NCI-H128 (cell line): ENCODE measurements at regions not wholly inside any gene's neighbourhood (a gene's known extent, or its start where the extent isn't known, plus 50 kb on each side); places are given as distances from the start of the nearest gene placed in this dataset.
A peak's percentile ranks its signal among the peaks of the same experiment; 100 is the strongest.

Experiments
- DNase-seq: peaks from one replicate; lab custom pipeline; 2025; ENCODE audit not compliant: unreplicated experiment; lab: John Stamatoyannopoulos, UW

- DNase-seq: no peak
These were observed 357.5 kb downstream of the HDGFL1 start for GRCh38 chr6:22926790-22927354.

DNA sequence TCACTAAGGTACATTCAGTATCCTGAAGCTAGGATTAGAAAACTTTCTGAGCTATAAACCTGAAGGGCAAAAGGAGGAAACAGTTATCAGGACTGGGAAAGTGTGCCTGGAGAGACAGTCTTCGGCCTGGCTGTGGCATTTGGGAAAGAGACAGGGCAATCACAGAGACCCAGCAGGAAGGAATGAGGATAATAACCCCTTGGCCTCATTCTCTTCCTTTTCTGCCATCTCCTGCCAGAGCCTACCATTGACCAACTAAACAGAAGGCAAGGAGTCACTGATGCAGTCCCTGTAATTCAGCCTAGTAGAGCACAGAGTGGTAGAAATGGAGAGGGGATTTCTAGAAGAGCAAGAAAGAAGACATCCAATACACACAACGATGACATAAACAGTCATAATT lies 359.4 kb downstream of the HDGFL1 start:
- no peak for DNase-seq

DNA sequence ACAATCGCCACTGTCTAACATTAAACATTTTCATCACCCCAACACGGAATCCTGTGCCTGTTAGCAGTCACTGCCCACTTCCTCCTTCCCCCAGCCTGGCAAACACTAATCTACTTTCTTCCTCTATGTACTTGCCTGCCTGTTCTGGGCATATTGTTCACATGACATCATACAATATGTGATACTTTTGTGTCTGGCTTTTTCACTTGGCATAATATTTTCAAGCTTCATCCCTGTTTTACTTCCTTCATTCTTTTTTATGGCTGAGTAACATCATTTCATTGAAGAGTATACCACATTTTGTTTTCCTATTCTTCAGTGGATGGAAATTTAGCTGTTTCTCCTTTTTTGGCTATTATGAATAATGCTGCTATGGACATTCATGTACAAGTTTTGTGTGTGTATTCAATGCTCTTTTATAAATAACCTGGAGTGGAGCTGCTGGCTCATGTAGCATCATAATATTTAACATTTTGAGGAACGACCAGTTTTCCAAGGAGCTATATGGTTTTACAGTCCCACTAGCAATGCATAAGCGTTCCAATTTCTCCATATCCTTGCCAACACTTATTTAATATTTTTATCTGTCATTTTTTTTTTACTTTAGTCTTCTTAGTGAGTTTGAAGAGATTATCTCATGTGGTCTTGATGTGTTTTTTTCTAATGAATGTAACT lies 360.1 kb downstream of the HDGFL1 start:
- DNase-seq: no peak

DNA sequence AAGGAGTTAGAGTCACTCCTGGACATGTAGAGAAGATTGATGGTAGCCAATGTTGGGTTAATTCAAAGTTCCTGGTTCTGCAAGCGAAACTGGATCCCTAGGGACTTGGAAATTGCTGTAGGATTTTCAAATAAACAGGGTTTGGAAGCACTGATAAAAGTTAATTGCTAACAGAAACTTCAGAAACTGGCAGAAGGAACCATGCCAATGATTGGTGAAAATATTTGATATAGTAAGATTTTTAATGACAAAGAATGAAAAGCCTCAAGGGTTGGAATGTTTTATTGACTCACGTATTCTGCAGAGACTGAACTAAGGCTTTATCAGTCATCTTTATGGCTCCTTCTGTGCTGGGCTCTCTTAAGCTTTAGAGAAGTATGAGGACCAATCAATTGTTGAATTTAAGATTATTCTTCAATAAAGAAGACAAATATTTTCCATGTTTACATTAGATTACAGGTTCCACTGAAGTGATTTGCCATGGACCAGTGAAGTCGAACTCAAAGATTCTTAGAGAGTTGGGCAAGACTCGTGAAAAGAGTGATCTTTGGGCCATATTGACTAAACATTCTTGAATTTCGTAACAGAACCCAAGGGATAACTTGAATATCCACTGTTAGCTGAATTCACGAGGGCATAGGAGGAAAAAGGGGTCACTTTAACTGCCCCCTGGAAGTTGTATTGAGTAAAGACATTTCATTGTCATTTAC lies 371.4 kb downstream of the HDGFL1 start:
- no peak for DNase-seq

GRCh38 chr6:22942403-22942802 lies 373.0 kb downstream of the HDGFL1 start:
- no peak for DNase-seq

- no peak for DNase-seq
These were observed 374.0 kb downstream of the HDGFL1 start for GRCh38 chr6:22943327-22943726.

DNA sequence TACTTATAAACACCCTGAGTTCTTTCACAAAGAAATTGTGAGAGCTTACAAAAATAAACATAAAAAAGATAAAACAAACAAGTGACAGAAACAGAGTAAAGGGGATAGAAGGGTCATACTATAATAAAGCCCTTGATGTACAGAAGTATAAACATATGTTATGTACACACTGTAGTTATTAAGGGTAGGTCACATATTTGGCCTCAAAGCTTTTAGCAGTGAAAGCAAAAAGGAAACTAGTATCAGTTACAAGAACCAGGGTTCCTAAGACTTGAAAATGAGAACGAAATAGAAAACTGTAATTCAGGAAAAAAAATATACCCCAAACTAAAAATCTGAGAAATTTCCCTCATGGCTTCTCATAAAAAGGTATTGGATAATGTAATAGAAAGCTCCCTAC lies 380.6 kb downstream of the HDGFL1 start:
- no peak for DNase-seq

DNA sequence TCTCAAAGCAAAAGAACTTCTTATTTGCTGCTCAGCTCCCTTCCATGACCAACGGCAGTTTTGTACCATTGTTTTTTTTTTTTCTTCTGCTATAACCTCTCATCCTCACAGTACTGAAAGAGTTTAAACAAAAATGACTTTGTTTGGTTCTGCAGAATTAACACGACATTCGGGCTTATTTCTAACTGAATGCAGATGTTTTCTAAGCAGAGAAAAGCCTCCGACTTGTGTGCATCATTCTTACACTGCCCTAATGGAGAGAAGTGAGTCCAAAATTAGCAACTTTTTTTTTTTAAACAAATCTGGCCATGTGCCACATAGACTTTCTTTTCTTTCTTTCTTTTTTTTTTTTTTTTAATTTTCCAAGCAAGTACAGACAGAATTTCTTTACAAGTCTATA lies 382.7 kb downstream of the HDGFL1 start:
- no peak for DNase-seq

DNA sequence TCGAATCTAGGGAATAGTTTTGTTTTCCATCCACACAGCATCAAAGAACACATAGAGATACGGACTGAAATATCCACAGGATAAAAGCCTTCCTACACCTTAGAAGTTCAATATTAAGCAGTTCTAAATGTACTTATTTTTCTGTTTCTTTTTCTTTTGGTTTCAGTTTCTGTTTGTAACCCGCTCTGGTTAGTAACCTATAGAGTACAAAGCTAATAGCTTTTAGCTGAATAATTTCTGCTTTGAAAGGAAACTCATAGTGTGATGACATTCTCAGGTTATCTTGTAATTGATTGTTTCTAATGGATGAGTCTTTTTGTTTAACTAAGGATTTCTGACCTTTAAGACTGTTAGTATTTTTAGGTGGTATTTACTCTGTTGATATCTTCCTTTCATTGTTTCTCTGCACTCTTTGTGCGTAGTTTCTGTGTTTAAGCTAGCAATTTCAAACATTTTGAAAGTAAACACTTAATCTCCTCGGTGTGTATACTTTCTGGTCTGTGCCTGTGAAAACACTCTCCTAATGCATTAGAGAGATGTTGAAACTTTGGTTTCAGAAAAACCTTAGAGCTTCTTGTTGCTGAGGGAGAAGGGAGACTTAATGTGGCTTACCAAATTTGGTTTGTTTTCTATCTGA lies 385.5 kb downstream of the HDGFL1 start:
- no peak for DNase-seq

- peak; percentile 68 for DNase-seq
These were observed 386.8 kb downstream of the HDGFL1 start for GRCh38 chr6:22956029-22956681.

DNA sequence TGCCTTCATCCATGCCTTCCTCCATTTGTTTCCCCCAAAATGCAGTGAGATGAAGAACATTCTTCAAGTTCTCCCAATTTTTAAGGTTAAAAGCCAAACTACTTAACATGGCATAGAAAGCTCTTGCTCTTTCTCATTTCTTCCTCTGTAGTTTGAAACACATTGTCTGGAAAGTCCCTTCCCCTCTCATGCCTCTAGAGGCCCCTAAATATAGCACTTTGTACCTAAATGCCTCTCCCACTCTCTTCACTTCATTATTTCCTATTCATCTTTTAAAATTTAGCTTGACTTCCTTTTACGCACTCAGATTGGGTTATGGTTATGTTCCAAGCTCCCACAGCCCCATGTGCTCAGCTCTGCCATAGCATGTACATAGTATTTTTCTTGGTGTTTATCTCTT lies 389.3 kb downstream of the HDGFL1 start:
- no peak for DNase-seq

- DNase-seq: no peak
These were observed 390.2 kb downstream of the HDGFL1 start for GRCh38 chr6:22959571-22959970.

DNA sequence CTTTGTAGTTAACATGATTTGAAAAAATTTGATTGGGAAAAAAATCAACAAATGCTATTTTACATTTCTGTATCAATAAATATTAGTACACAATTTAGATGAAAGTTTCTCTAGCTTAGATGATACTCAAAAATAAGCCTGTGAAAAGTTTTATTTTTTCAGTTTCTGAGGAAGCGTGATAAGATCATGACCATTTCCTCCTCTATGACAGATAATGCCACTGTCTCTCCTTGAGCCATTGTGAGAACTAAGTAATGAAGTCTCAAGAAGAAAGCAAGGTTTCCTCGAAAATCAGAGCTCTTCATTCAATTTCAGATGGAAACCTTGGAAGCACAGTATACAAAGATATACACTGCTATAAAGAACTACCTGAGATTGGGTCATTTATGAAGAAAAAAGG lies 395.0 kb downstream of the HDGFL1 start:
- DNase-seq: no peak

DNA sequence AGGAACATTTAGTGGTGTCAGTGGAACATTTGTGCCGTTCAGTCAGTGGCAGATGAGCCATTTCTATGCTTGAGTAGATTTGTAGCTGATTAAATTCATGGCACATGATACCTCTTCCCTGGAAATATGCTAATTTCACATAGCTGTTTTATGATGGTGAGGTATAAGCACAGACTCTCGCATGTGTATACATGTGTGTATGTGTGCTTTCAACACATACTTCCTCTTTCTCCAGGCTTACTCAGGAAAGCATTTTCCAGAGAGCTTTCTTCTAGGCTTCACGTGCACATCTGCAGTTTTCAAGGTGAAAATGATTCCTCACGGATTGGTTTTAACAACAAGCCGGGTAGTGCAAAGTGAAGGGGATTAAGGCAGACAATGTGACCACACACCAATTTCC lies 396.5 kb downstream of the HDGFL1 start:
- DNase-seq: no peak

DNA sequence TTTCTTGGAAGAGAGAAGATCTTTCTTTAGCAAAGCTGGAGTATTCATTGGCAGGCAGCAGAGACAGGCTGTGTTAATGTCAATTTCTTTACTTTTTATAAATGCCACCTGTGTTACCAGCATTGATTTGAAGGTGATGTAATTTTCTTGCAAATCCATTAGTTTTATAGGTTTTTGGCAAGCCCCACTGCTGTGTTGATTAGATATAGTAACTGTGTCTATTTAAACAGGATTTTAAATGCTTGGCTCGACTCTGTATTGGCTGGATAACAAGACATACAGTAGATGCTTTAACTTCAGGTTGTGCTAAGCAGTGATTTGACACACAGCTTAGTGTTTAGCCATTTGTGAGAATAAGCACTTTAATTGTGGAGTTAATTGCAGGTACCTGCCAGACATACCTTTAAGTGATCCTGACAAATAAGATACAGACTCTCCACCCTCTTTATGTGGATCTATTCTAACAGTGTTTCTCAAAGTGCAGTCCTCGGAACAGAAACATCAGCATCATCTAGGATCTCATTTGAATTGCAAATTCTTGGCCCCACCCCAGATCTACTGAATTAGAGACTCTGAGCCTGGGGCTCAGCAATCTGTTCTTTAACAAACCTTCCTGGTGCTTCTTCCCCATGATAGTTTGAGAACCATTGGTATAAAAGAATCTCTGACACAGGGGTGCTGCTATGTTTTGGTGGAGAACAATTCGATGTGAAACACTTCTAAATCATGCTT lies 397.5 kb downstream of the HDGFL1 start:
- no peak for DNase-seq

- no peak for DNase-seq
These were observed 400.6 kb downstream of the HDGFL1 start for GRCh38 chr6:22970004-22970403.

DNA sequence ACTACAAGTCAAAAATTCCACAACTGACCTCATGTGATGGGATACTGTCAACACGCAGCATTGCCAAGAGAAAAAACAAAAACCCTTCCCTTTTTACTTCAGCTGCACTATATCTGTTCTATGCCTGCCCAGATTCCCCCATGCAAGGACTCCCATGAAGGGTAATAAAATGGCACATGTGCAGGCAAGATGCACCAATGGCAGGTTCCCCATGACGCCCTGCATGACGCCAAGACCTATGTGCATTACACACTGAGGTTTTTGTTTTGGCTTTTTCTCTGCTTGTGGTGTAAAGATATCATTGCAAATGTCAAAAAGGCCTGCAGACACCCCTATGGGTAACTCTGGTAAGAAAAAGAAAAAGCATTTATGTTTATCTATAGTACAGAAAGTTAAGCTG lies 403.4 kb downstream of the HDGFL1 start:
- no peak for DNase-seq

GRCh38 chr6:22975079-22975478 lies 405.7 kb downstream of the HDGFL1 start:
- DNase-seq: no peak

DNA sequence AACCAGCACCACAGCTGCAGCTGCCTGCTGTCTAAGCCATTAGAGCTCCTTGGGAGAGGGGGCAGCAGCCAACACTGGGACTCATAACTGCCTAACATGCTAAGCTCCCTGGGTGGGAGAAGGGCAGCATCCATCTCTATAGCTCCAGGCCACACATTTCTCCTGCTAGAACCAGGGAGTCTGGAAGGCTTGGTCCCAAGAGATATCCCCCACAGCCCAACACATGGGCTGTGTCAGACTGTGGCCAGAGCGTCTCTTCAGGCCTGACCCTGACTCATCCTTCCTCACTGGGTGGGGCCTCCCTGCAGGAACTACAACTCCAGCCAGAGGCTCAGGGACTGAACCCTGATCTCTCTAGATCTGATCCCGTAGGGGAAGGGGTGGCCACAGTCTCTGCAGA lies 411.1 kb downstream of the HDGFL1 start:
- DNase-seq: no peak

- DNase-seq: no peak
These were observed 432.8 kb downstream of the HDGFL1 start for GRCh38 chr6:23002044-23002619.
